Esophagus squamous epithelium (tissue), 5 donors: ENCODE measurements at regions not wholly inside any gene's neighbourhood (a gene's known extent, or its start where the extent isn't known, plus 50 kb on each side); places are given as distances from the start of the nearest gene placed in this dataset.

ENCODE experiments used
- DNase-seq: peaks from one replicate; lab custom pipeline; 2025; lab: John Stamatoyannopoulos, UW
- H3K27ac ChIP-seq, 4 donors: fragments of 200-600 bp; sonication (generic); one replicate each; pipeline ENCODE4 v1.5.1; 2016 to 2019; ENCODE audit warnings: mild to moderate bottlenecking in 1 of 4
- H3K27me3 ChIP-seq, 4 donors: fragments of 200-600 bp; sonication (generic); 1 replicate in 3 of 4; 2 replicates in 1 of 4; pipeline versions ENCODE4 v1.5.1 to v1.6.0; 2017 to 2021; ENCODE audit warnings: antibody characterized with exemption in 1 of 4
- H3K36me3 ChIP-seq, 3 donors: fragments of 200-600 bp; sonication (generic); one replicate each; pipeline ENCODE4 v1.5.1; 2016 to 2019
- H3K4me1 ChIP-seq, 3 donors: fragments of 200-600 bp; sonication (generic); one replicate each; pipeline ENCODE4 v1.5.1; 2017 to 2019
- H3K4me3 ChIP-seq, 4 donors: fragments of 200-600 bp; sonication (generic); 1 replicate in 3 of 4; 2 replicates in 1 of 4; pipeline ENCODE4 v1.5.1; 2016 to 2019; ENCODE audit warnings: mild to moderate bottlenecking in 2 of 4, moderate library complexity in 1 of 4
- H3K9me3 ChIP-seq, 3 donors: fragments of 200-600 bp; sonication (generic); one replicate each; pipeline ENCODE4 v1.5.1; 2016 to 2019
- CTCF ChIP-seq, 6 experiments: fragments of 450-650 bp in 4 of 6; fragments of 200-600 bp in 2 of 6; sonication (generic) in 2 of 6; IDR thresholded peaks; one replicate each; pipeline ENCODE4 v1.5.1; 2016 to 2019; ENCODE audit warnings: antibody characterized with exemption in 6 of 6, mild to moderate bottlenecking in 4 of 6, moderate library complexity in 4 of 6
- POLR2A ChIP-seq, 4 donors: fragments of 450-650 bp; IDR thresholded peaks; one replicate each; pipeline ENCODE4 v1.6.1; 2017; ENCODE audit warnings: antibody characterized with exemption in 4 of 4, mild to moderate bottlenecking in 4 of 4, moderate library complexity in 3 of 4
- WGBS, 2 donors: methylation state at CpG; one replicate each; pipeline ENCODE4 v1.1.5; 2018; 5-methylcytosine and 5-hydroxymethylcytosine counted together
- intact Hi-C: fragments of 100-400 bp; cut with DNase I; formaldehyde crosslinking; loops from one replicate; pipeline ENCODE4 v1.15.0; 2022
- donor health status: DM: yes; HTN: yes; CAD: no.

GRCh38 chr13:39818953-39819352, 163.5 kb downstream of the COG6 start:
- H3K9me3 ChIP-seq = no peaks in the 10 kb centered on the region
- no peaks in the 10 kb centered on the region for H3K36me3 ChIP-seq
- intact Hi-C loops = no loop called here
- 65 to 72% methylated on average over 5 of the region's 5 CpGs for WGBS, 2 donors
- H3K4me1 ChIP-seq = no peaks in the 10 kb centered on the region
- no peak for DNase-seq
- H3K27me3 ChIP-seq = peaks cover 0 to 4% (median 0%) of the 10 kb centered on the region in 4 donors
- no peak overlapping the region for H3K4me3 ChIP-seq
- TF ChIP-seq CTCF (IDR thresholded peaks at IDR 0.05) (no peak), POLR2A (IDR thresholded peaks at IDR 0.05) (no peak)
- H3K27ac ChIP-seq = no peak overlapping the region

- Histone ChIP-seq H3K27me3 (peaks cover 0 to 4% (median 0%) of the 10 kb centered on the region in 4 donors), H3K27ac (no peak overlapping the region), H3K4me3 (no peak overlapping the region), H3K9me3 (no peaks in the 10 kb centered on the region), H3K36me3 (no peaks in the 10 kb centered on the region), H3K4me1 (no peaks in the 10 kb centered on the region)
- DNase-seq = no peak
- TF ChIP-seq POLR2A (IDR thresholded peaks at IDR 0.05) = no peak
- 96 to 100% methylated on average over 2 of the region's 2 CpGs for WGBS, 2 donors
- intact Hi-C loops = no loop called here
Observed at GRCh38 chr13:39820606-39821005, 165.1 kb downstream of the COG6 start.

- WGBS, 2 donors = 88 to 92% methylated on average over 1 of the region's 1 CpG
- H3K9me3 ChIP-seq = no peaks in the 10 kb centered on the region
- no peak for TF ChIP-seq CTCF (IDR thresholded peaks at IDR 0.05)
- no peak for TF ChIP-seq POLR2A (IDR thresholded peaks at IDR 0.05)
- H3K27ac ChIP-seq = no peak overlapping the region
- no peaks in the 10 kb centered on the region for H3K4me1 ChIP-seq
- H3K4me3 ChIP-seq = no peak overlapping the region
- H3K27me3 ChIP-seq = peaks cover 0 to 4% (median 0%) of the 10 kb centered on the region in 4 donors
- intact Hi-C loops = no loop called here
- H3K36me3 ChIP-seq = no peaks in the 10 kb centered on the region
- no peak for DNase-seq
Observed at GRCh38 chr13:39821977-39822376, 166.5 kb downstream of the COG6 start.

GRCh38 chr13:39822437-39822836, 167.0 kb downstream of the COG6 start:
- peaks cover 0 to 4% (median 0%) of the 10 kb centered on the region in 4 donors for H3K27me3 ChIP-seq
- intact Hi-C loops = no loop called here
- H3K4me1 ChIP-seq = no peaks in the 10 kb centered on the region
- no peak overlapping the region for H3K4me3 ChIP-seq
- no peak for DNase-seq
- no peaks in the 10 kb centered on the region for H3K9me3 ChIP-seq
- H3K36me3 ChIP-seq = no peaks in the 10 kb centered on the region
- 51 to 52% methylated on average over 3 of the region's 3 CpGs for WGBS, 2 donors
- TF ChIP-seq CTCF (IDR thresholded peaks at IDR 0.05) (no peak), POLR2A (IDR thresholded peaks at IDR 0.05) (no peak)
- no peak overlapping the region for H3K27ac ChIP-seq

- no peaks in the 10 kb centered on the region for H3K4me1 ChIP-seq
- no peaks in the 10 kb centered on the region for H3K36me3 ChIP-seq
- no peak for DNase-seq
- TF ChIP-seq CTCF (IDR thresholded peaks at IDR 0.05) = no peak
- TF ChIP-seq POLR2A (IDR thresholded peaks at IDR 0.05) = no peak
- H3K9me3 ChIP-seq = no peaks in the 10 kb centered on the region
- H3K27ac ChIP-seq = no peak overlapping the region
- intact Hi-C loops = no loop called here
- no peaks in the 10 kb centered on the region for H3K27me3 ChIP-seq
- H3K4me3 ChIP-seq = no peak overlapping the region
- WGBS, 2 donors = 82 to 86% methylated on average over 6 of the region's 6 CpGs
Observed at GRCh38 chr13:39823063-39823713, 167.7 kb downstream of the COG6 start.
